Vagina (tissue), 2 donors: ENCODE measurements at regions not wholly inside any gene's neighbourhood (a gene's known extent, or its start where the extent isn't known, plus 50 kb on each side); places are given as distances from the start of the nearest gene placed in this dataset.

Experiments
- POLR2A ChIP-seq, 2 donors: fragments of 450-650 bp; IDR thresholded peaks; one replicate each; pipeline ENCODE4 v1.6.1; 2017; ENCODE audit warnings: antibody characterized with exemption in 2 of 2, mild to moderate bottlenecking in 2 of 2, moderate library complexity in 2 of 2
- TF ChIP-seq, protein P1 (sequence below), 3 experiments: fragments of 450-650 bp in 2 of 3; fragments of 200-600 bp in 1 of 3; sonication (generic) in 1 of 3; IDR thresholded peaks; one replicate each; pipeline ENCODE4 v1.5.1; 2017 to 2019; ENCODE audit warnings: antibody characterized with exemption in 3 of 3, mild to moderate bottlenecking in 2 of 3, moderate library complexity in 2 of 3

- TF ChIP-seq, protein P1, sequence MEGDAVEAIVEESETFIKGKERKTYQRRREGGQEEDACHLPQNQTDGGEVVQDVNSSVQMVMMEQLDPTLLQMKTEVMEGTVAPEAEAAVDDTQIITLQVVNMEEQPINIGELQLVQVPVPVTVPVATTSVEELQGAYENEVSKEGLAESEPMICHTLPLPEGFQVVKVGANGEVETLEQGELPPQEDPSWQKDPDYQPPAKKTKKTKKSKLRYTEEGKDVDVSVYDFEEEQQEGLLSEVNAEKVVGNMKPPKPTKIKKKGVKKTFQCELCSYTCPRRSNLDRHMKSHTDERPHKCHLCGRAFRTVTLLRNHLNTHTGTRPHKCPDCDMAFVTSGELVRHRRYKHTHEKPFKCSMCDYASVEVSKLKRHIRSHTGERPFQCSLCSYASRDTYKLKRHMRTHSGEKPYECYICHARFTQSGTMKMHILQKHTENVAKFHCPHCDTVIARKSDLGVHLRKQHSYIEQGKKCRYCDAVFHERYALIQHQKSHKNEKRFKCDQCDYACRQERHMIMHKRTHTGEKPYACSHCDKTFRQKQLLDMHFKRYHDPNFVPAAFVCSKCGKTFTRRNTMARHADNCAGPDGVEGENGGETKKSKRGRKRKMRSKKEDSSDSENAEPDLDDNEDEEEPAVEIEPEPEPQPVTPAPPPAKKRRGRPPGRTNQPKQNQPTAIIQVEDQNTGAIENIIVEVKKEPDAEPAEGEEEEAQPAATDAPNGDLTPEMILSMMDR (IDR thresholded peaks at IDR 0.05), result no peak
- TF ChIP-seq POLR2A (IDR thresholded peaks at IDR 0.05), result no peak
These were observed 317.1 kb downstream of the ZIC4 start for GRCh38 chr3:147089286-147089685.
